GM12872 (cell line): ENCODE measurements at regions not wholly inside any gene's neighbourhood (a gene's known extent, or its start where the extent isn't known, plus 50 kb on each side); places are given as distances from the start of the nearest gene placed in this dataset.

Experiments
- TF ChIP-seq, protein P1 (sequence below): IDR thresholded peaks from 3 replicates; pipeline ENCODE4 v1.5.1; 2011; ENCODE audit warnings: low read depth, mild to moderate bottlenecking, low read length, moderate library complexity; ENCODE audit not compliant: insufficient read depth

DNA sequence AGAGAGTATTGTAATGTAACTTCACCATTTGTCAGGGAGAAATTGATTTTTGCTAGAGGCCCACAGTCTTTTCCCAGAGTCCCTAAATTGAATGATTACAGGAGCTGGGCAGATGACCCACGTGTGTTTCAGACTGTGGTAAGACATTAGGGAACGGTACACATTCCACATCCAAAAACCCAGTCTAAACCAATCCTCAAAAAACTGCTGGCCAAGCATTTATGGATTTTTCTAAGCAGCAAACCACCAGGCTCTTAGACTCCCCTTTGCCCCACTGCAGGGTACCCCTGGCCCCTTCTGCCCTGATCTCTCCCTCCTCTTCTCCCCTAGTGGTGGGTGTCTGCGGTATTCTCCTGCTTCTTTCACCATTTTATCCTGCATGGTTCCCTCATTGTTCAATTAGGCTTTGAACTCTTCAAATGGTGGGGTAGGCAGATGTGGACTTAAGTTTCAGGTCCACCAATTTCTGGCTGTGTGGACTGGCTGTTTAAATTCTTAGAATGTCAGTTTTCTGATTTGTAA is 135.5 kb upstream of the SORCS3 start:
- TF ChIP-seq, protein P1, sequence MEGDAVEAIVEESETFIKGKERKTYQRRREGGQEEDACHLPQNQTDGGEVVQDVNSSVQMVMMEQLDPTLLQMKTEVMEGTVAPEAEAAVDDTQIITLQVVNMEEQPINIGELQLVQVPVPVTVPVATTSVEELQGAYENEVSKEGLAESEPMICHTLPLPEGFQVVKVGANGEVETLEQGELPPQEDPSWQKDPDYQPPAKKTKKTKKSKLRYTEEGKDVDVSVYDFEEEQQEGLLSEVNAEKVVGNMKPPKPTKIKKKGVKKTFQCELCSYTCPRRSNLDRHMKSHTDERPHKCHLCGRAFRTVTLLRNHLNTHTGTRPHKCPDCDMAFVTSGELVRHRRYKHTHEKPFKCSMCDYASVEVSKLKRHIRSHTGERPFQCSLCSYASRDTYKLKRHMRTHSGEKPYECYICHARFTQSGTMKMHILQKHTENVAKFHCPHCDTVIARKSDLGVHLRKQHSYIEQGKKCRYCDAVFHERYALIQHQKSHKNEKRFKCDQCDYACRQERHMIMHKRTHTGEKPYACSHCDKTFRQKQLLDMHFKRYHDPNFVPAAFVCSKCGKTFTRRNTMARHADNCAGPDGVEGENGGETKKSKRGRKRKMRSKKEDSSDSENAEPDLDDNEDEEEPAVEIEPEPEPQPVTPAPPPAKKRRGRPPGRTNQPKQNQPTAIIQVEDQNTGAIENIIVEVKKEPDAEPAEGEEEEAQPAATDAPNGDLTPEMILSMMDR: no peak

DNA sequence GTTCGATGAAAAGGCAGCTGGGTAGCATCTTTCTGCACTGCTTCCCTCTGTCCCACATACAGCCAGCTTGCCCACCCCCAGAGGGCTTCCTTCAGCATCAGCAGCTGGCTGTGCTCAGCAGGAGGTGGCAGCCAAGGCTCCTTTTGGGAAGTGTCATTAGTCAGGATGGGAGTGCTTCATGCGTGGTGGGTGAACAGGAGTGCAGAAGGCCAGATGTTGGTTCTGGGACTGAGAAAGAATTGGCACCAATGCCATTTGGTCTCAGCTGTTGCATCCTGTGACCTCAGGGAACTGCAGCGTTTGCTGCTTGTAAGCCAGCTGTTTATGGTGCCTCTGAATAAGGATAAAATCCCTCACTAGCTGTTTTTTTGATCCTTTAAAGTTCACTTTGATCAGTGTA is 131.1 kb upstream of the SORCS3 start:
- TF ChIP-seq, protein P1: no peak

DNA sequence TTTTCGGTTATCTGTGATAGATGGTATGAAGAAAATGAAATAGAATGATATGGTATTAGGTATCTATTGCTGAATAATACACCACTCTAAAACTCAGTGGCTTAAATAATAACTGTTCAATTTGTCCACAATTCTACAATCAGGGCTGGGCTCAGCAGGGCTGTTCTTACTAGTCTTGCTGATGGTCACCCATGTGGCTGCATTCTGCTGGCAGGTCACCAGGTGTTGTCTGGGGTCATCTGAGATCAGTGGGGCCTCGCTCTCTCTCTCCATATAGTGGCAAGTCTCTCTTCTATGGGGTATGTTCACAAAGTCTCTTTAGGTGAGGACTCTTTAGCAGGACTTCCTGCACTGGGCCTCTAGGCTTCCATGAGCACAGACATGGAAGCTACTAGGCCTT is 130.4 kb upstream of the SORCS3 start:
- TF ChIP-seq, protein P1: no peak

DNA sequence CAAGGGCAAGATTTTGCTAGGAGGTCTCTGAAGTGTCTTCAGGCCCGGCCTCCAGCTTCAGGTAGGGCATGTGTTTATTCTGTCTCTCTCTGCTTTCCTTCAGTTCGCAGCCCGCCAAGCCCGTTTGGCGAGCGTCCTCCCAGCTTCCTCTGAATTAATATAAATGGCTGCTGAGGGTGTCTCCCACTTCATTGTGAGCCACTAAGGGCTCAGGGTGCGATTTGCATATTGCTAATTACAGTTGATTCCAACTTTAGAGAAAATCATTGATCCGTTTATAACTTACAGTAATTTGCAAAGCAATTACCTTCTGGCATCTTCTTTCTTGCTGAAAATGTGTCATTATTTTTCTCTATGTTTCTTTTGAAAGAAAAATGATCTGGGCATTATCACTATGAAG is 128.3 kb upstream of the SORCS3 start:
- TF ChIP-seq, protein P1: no peak

DNA sequence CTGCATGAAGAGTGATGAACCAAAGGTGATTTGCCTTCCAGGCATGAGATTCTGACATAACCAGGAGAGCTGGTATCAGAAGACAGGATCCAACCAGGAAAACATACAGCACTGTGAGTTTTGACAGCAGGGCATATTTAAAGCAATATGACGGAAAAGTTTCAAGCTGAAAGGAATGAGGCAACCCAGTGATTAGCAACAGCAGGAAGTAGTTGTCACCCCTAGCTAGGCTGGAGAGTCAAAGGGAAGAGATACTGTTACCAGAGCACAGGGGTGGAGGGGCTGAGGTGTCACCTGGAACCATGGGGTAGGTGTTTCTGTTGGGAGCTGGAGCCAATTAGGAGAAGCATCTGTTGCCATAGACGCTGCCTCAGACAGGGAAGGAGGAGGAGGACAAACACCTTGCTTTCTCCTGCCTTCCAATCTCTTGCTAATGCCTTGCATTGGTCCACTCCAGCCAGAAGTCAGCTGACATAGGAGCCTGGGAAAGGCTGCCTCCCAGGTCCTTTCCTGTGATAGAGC is 125.4 kb upstream of the SORCS3 start:
- TF ChIP-seq, protein P1: no peak

DNA sequence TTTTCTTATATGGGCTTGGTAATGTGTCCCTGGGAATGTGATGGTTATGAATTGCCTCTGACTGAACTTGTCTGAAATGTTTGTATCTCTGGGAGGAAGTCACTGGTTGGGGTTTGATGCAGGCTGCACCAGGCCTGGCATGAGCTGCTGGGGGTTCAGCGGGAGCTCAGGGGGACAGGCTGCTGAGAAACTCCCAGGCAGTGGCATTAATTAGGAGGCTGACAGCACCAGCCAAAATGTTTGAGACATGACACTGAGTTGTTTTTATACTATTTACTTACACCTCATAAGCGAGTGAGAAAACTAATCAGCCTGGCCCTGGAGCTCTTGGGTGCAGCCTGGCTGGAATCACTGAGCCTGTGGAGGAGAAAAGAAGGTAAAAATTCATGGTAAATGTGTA is 124.1 kb upstream of the SORCS3 start:
- TF ChIP-seq, protein P1: no peak

DNA sequence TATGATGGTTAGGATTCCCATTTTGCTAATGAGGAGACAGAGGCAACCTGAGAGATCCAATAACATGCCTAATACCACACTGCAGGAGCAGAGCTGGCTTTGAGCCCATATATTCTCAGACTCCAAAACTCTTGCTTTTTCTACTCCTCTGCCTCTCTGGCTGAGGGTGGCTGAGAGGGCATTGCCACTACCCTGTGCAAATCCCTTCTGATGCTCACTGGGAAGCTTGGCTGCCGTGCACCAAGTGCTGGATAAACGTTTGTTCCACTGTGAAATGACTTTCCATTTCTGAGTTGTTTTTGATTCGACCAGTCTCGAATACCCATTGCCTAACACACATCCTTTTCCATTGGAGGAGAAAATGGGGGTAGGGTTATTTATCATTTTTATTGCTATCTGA is 123.1 kb upstream of the SORCS3 start:
- TF ChIP-seq, protein P1: no peak
